ENCODE measurements at regions not wholly inside any gene's neighbourhood (a gene's known extent, or its start where the extent isn't known, plus 50 kb on each side); places are given as distances from the start of the nearest gene placed in this dataset.

DNA sequence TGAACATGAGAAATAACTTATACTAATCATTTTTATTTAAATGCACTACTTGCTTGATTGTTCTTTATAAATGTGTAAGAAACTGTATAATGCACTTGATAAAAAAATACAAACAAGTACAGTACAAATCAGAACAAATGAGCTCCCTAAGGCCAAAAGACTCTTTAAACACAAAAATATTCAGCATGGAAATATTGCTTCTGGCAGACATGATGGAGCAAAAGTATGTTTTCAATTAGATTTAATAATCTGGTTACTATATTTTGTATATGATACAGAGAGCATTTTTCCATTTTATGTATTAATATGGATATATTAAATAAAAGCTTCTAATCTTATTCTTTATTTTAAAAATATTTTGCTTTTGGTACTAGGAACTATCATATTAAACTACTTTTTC lies 800.2 kb upstream of the LRFN5 start:
- Histone ChIP-seq H3K36me3 (ENCODE audit: control insufficient read depth, insufficient read depth, low read length) (no peaks in the 10 kb centered on the region), H3K4me3 (ENCODE audit: low read depth, low read length) (no peak overlapping the region), H3K27me3 (ENCODE audit: control insufficient read depth, insufficient read depth, low read length) (no peaks in the 10 kb centered on the region)
- DNase-seq (ENCODE audit: low read depth): no peak
- TF ChIP-seq, protein P1, sequence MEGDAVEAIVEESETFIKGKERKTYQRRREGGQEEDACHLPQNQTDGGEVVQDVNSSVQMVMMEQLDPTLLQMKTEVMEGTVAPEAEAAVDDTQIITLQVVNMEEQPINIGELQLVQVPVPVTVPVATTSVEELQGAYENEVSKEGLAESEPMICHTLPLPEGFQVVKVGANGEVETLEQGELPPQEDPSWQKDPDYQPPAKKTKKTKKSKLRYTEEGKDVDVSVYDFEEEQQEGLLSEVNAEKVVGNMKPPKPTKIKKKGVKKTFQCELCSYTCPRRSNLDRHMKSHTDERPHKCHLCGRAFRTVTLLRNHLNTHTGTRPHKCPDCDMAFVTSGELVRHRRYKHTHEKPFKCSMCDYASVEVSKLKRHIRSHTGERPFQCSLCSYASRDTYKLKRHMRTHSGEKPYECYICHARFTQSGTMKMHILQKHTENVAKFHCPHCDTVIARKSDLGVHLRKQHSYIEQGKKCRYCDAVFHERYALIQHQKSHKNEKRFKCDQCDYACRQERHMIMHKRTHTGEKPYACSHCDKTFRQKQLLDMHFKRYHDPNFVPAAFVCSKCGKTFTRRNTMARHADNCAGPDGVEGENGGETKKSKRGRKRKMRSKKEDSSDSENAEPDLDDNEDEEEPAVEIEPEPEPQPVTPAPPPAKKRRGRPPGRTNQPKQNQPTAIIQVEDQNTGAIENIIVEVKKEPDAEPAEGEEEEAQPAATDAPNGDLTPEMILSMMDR (IDR thresholded peaks at IDR 0.05; ENCODE audit: insufficient read depth, low read length, poor library complexity, severe bottlenecking): no peak

DNA sequence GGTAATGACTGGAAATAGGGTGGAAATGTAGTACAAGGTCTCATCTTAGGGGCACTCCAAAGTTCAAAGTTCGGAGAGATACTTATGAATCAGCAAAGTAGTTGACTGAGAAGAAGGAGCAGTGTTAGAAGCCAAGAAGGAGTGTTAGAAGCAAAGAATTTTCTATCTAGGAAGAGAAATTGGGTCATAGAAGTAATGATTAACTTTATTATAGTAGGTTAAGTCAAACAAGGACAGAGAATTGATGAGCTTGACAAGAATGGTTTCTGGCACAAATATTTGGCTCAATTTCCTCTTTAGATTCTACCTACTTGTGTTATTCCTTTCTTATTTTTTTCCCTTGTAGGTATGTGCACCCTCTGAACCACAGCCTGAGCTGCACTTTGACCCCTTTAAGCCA lies 810.5 kb upstream of the LRFN5 start:
- DNase-seq (ENCODE audit: low read depth): no peak
- Histone ChIP-seq H3K27me3 (ENCODE audit: control insufficient read depth, insufficient read depth, low read length) (no peaks in the 10 kb centered on the region), H3K36me3 (ENCODE audit: control insufficient read depth, insufficient read depth, low read length) (no peaks in the 10 kb centered on the region), H3K4me3 (ENCODE audit: low read depth, low read length) (no peak overlapping the region)
- TF ChIP-seq, protein P1 (IDR thresholded peaks at IDR 0.05; ENCODE audit: insufficient read depth, low read length, poor library complexity, severe bottlenecking): no peak

DNA sequence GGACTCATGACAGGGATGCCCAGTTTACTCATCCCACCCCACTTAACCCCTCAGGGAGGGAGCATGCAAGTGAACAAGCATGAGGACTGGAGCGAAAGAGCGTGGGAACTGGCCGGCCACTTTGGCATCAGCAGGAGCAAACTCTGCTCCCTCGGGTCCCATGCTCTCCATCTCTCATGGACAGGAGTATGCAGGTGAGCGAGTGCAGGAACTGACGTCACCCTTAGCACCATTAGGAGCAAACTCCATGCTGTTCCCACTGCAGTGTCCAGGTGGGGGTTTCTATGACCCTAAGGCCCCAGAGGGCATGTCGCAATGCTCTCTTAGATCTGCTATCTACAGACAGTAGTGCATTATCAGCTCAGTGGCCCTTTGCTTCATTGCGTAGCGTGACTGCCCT lies 821.8 kb upstream of the LRFN5 start:
- Histone ChIP-seq H3K27me3 (ENCODE audit: control insufficient read depth, insufficient read depth, low read length) (no peaks in the 10 kb centered on the region), H3K36me3 (ENCODE audit: control insufficient read depth, insufficient read depth, low read length) (no peaks in the 10 kb centered on the region), H3K4me3 (ENCODE audit: low read depth, low read length) (no peak overlapping the region)
- TF ChIP-seq, protein P1 (IDR thresholded peaks at IDR 0.05; ENCODE audit: insufficient read depth, low read length, poor library complexity, severe bottlenecking): no peak
- no peak for DNase-seq (ENCODE audit: low read depth)

DNA sequence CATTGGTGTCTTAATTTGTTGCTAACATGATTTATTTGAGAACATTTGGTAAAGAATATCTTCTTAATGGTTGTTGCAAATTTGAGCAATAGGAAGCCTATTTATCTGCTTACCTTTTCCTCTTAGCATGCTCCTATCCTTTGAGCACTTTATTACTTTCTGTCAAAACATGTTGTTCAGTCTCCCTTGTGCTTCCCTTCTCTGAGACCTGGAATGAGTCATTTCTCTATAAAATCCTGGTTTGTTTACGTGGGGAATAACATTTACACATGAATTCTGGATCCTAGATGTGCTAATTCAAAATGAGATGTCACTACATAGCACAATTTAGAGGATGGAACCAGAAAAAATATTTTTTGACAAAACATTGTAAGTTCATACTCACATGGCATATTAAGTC lies 844.0 kb upstream of the LRFN5 start:
- no peak for DNase-seq (ENCODE audit: low read depth)
- Histone ChIP-seq H3K27me3 (ENCODE audit: control insufficient read depth, insufficient read depth, low read length) (no peaks in the 10 kb centered on the region), H3K4me3 (ENCODE audit: low read depth, low read length) (no peak overlapping the region), H3K36me3 (ENCODE audit: control insufficient read depth, insufficient read depth, low read length) (no peaks in the 10 kb centered on the region)
- TF ChIP-seq, protein P1 (IDR thresholded peaks at IDR 0.05; ENCODE audit: insufficient read depth, low read length, poor library complexity, severe bottlenecking): no peak

DNA sequence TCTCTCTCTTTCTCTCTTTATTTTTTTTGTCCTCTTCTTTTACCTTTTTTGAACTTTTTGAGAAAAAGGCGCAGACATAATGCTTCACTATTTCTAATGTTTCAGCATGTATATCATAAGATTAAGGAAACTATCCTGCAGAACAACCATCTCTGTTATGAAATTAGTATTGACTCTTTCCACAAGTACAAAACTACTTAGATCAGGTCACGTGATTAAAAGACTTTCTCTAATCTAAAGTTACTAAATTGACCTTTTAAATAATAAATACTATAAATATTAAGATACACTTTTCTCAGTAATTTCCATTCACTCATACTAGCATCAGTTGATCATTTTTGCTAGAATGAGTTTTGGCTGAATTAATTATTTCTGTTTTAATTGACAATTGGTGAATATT lies 844.5 kb upstream of the LRFN5 start:
- TF ChIP-seq, protein P1 (IDR thresholded peaks at IDR 0.05; ENCODE audit: insufficient read depth, low read length, poor library complexity, severe bottlenecking): no peak
- no peak overlapping the region for H3K4me3 ChIP-seq (ENCODE audit: low read depth, low read length)
- no peaks in the 10 kb centered on the region for H3K27me3 ChIP-seq (ENCODE audit: control insufficient read depth, insufficient read depth, low read length)
- no peaks in the 10 kb centered on the region for H3K36me3 ChIP-seq (ENCODE audit: control insufficient read depth, insufficient read depth, low read length)
- DNase-seq (ENCODE audit: low read depth): no peak

DNA sequence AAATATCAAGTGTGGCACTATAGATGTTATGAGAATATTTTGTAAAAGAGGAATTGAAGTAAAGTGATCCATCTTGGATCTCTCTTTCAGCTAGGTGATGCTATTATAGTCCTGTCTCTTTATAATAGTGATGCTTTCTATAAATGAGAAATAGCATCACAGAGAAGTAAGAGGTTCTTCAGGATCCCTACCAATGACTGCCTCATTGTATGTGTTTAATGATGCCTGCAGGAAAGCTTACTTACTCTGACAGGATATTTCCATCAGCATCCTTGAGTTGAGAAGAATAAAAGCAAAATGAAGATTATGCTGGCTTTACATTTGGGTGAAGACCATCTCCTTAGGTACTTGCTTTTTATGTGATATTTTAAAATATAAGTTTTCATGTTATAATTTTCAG lies 846.0 kb upstream of the LRFN5 start:
- Histone ChIP-seq H3K27me3 (ENCODE audit: control insufficient read depth, insufficient read depth, low read length) (no peaks in the 10 kb centered on the region), H3K4me3 (ENCODE audit: low read depth, low read length) (no peak overlapping the region), H3K36me3 (ENCODE audit: control insufficient read depth, insufficient read depth, low read length) (no peaks in the 10 kb centered on the region)
- TF ChIP-seq, protein P1 (IDR thresholded peaks at IDR 0.05; ENCODE audit: insufficient read depth, low read length, poor library complexity, severe bottlenecking): no peak
- DNase-seq (ENCODE audit: low read depth): no peak
